Stimulated activated naive B cell treated with anti-CD40 and anti-IgM and Interleukin-4, amounts not matched to agents 10 μg/mL and 1 μg/mL and 100 μg/mL, for 72 hours (primary cell): ENCODE measurements at regions not wholly inside any gene's neighbourhood (a gene's known extent, or its start where the extent isn't known, plus 50 kb on each side); places are given as distances from the start of the nearest gene placed in this dataset.
"Not testable (repeated sequence)": the region's sequence is repeated elsewhere in the genome, so short reads cannot be mapped to it uniquely, and the experiment has no call there.

Experiments used
- ATAC-seq, 2 donors: fragments of 150-1000 bp; cut with Tn5 transposase; replicated peaks; 2 replicates each; pipeline ENCODE4 v1.10.0; 2021; ENCODE audit warnings: moderate library complexity in 1 of 2
- DNase-seq: peaks from one replicate; pipeline ENCODE4 v3.0.0; 2021
- H3K27ac Mint-ChIP-seq: one replicate; pipeline ENCODE4 v1.8.0; 2022; ENCODE audit warnings: mild to moderate bottlenecking, mixed read lengths
- H3K27me3 Mint-ChIP-seq, 2 donors: one replicate each; pipeline ENCODE4 v1.8.0; 2022; ENCODE audit warnings: mixed read lengths in 2 of 2
- H3K36me3 Mint-ChIP-seq, 2 donors: one replicate each; pipeline ENCODE4 v1.8.0; 2022; ENCODE audit warnings: mixed read lengths in 2 of 2, mild to moderate bottlenecking in 1 of 2
- H3K4me1 Mint-ChIP-seq, 2 donors: one replicate each; pipeline ENCODE4 v1.8.0; 2022; ENCODE audit warnings: mixed read lengths in 2 of 2, mild to moderate bottlenecking in 1 of 2
- H3K4me3 Mint-ChIP-seq, 2 donors: one replicate each; pipeline ENCODE4 v1.8.0; 2022; ENCODE audit warnings: mild to moderate bottlenecking in 2 of 2, mixed read lengths in 2 of 2, moderate library complexity in 1 of 2
- H3K9me3 Mint-ChIP-seq, 2 donors: one replicate each; pipeline ENCODE4 v1.8.0; 2022; ENCODE audit warnings: mixed read lengths in 2 of 2, mild to moderate bottlenecking in 1 of 2

- peaks cover 0 to 4% of the 10 kb centered on the region in 2 donors for H3K36me3 Mint-ChIP-seq
- peaks cover 0 to 7% of the 10 kb centered on the region in 2 donors for H3K4me1 Mint-ChIP-seq
- H3K27ac Mint-ChIP-seq: no peak overlapping the region
- peaks cover 2 to 4% of the 10 kb centered on the region in 2 donors for H3K9me3 Mint-ChIP-seq
- H3K4me3 Mint-ChIP-seq: no peak overlapping the region
- DNase-seq (no peak), ATAC-seq (no peak)
- peaks cover 0 to 9% of the 10 kb centered on the region in 2 donors for H3K27me3 Mint-ChIP-seq
Measured at GRCh38 chr3:140769951-140770350, 92.1 kb downstream of the TRIM42 start.

GRCh38 chr3:140770977-140771667 is 93.3 kb downstream of the TRIM42 start:
- DNase-seq: no peak
- peaks cover 0 to 6% of the 10 kb centered on the region in 2 donors for H3K27me3 Mint-ChIP-seq
- peak; percentile 45 to 61 for ATAC-seq
- peaks cover 0 to 6% of the 10 kb centered on the region in 2 donors for H3K36me3 Mint-ChIP-seq
- H3K27ac Mint-ChIP-seq: no peak overlapping the region
- H3K4me3 Mint-ChIP-seq: no peak overlapping the region
- H3K4me1 Mint-ChIP-seq: peaks cover 0 to 7% of the 10 kb centered on the region in 2 donors
- peaks cover 5 to 9% of the 10 kb centered on the region in 2 donors for H3K9me3 Mint-ChIP-seq

- no peak for ATAC-seq
- DNase-seq: no peak
- Mint-ChIP-seq H3K4me3 (no peak overlapping the region), H3K9me3 (peaks cover 12 to 18% of the 10 kb centered on the region in 2 donors), H3K27me3 (no peaks in the 10 kb centered on the region), H3K27ac (no peak overlapping the region), H3K36me3 (peaks cover 3 to 12% of the 10 kb centered on the region in 2 donors), H3K4me1 (no peaks in the 10 kb centered on the region)
Measured at GRCh38 chr3:140777631-140778233, 99.9 kb downstream of the TRIM42 start.

- peaks cover 0 to 4% of the 10 kb centered on the region in 2 donors for H3K27me3 Mint-ChIP-seq
- H3K4me3 Mint-ChIP-seq: no peak overlapping the region
- peaks cover 10 to 18% of the 10 kb centered on the region in 2 donors for H3K9me3 Mint-ChIP-seq
- no peaks in the 10 kb centered on the region for H3K4me1 Mint-ChIP-seq
- ATAC-seq (no peak), DNase-seq (no peak)
- H3K27ac Mint-ChIP-seq: no peak overlapping the region
- peaks cover 2 to 6% of the 10 kb centered on the region in 2 donors for H3K36me3 Mint-ChIP-seq
Measured at GRCh38 chr3:140791368-140791767, 113.5 kb downstream of the TRIM42 start.

GRCh38 chr3:140794507-140794906 is 116.6 kb downstream of the TRIM42 start:
- peaks cover 14 to 25% of the 10 kb centered on the region in 2 donors for H3K9me3 Mint-ChIP-seq

GRCh38 chr3:140802898-140803297 is 125.0 kb downstream of the TRIM42 start:
- not testable (repeated sequence) for ATAC-seq, DNase-seq, H3K4me1 Mint-ChIP-seq, H3K27ac Mint-ChIP-seq, H3K4me3 Mint-ChIP-seq
- peaks cover 0 to 17% of the 10 kb centered on the region in 2 donors for H3K36me3 Mint-ChIP-seq
- peaks cover 14 to 23% of the 10 kb centered on the region in 2 donors for H3K27me3 Mint-ChIP-seq
- peaks cover 25 to 28% of the 10 kb centered on the region in 2 donors for H3K9me3 Mint-ChIP-seq

More at GRCh38 chr3:140794507-140794906, 116.6 kb downstream of the TRIM42 start:
- no peaks in the 10 kb centered on the region for H3K4me1 Mint-ChIP-seq
- no peak for ATAC-seq
- no peak overlapping the region for H3K27ac Mint-ChIP-seq
- H3K36me3 Mint-ChIP-seq: peaks cover 2 to 9% of the 10 kb centered on the region in 2 donors
- H3K27me3 Mint-ChIP-seq: no peaks in the 10 kb centered on the region
- DNase-seq: no peak
- H3K4me3 Mint-ChIP-seq: no peak overlapping the region

GRCh38 chr3:140809316-140809715 is 131.5 kb downstream of the TRIM42 start:
- Mint-ChIP-seq H3K9me3 (peaks cover 3 to 4% of the 10 kb centered on the region in 2 donors), H3K4me1 (peaks cover 6 to 8% of the 10 kb centered on the region in 2 donors), H3K36me3 (no peaks in the 10 kb centered on the region), H3K27me3 (peaks cover 3 to 22% of the 10 kb centered on the region in 2 donors), H3K4me3 (no peak overlapping the region), H3K27ac (no peak overlapping the region)
- ATAC-seq (no peak), DNase-seq (no peak)

GRCh38 chr3:140816372-140817195 is 125.1 kb upstream of the SLC25A36 start:
- DNase-seq: no peak
- no peak overlapping the region for H3K4me3 Mint-ChIP-seq
- peaks cover 6 to 7% of the 10 kb centered on the region in 2 donors for H3K4me1 Mint-ChIP-seq
- H3K9me3 Mint-ChIP-seq: peaks cover 0 to 7% of the 10 kb centered on the region in 2 donors
- H3K27me3 Mint-ChIP-seq: peaks cover 0 to 12% of the 10 kb centered on the region in 2 donors
- no peak overlapping the region for H3K27ac Mint-ChIP-seq
- no peaks in the 10 kb centered on the region for H3K36me3 Mint-ChIP-seq
- ATAC-seq: peak; percentile 87 to 100

GRCh38 chr3:140821493-140821892 is 120.1 kb upstream of the SLC25A36 start:
- Mint-ChIP-seq H3K4me3 (no peak overlapping the region), H3K4me1 (peaks cover under 1 to 3% of the 10 kb centered on the region in 2 donors), H3K27me3 (peaks cover 0 to 10% of the 10 kb centered on the region in 2 donors), H3K9me3 (no peaks in the 10 kb centered on the region), H3K36me3 (no peaks in the 10 kb centered on the region), H3K27ac (no peak overlapping the region)
- ATAC-seq (no peak), DNase-seq (no peak)

GRCh38 chr3:140822401-140823047 is 119.1 kb upstream of the SLC25A36 start:
- Mint-ChIP-seq H3K36me3 (no peaks in the 10 kb centered on the region), H3K4me3 (no peak overlapping the region), H3K9me3 (no peaks in the 10 kb centered on the region), H3K27me3 (peaks cover 0 to 10% of the 10 kb centered on the region in 2 donors), H3K27ac (no peak overlapping the region), H3K4me1 (no peaks in the 10 kb centered on the region)
- DNase-seq: no peak
- no peak for ATAC-seq

GRCh38 chr3:140823106-140823505 is 118.5 kb upstream of the SLC25A36 start:
- no peak overlapping the region for H3K27ac Mint-ChIP-seq
- no peaks in the 10 kb centered on the region for H3K9me3 Mint-ChIP-seq
- ATAC-seq: no peak
- no peak for DNase-seq
- H3K27me3 Mint-ChIP-seq: peaks cover 0 to 10% of the 10 kb centered on the region in 2 donors
- no peaks in the 10 kb centered on the region for H3K4me1 Mint-ChIP-seq
- no peaks in the 10 kb centered on the region for H3K36me3 Mint-ChIP-seq
- H3K4me3 Mint-ChIP-seq: no peak overlapping the region

- Mint-ChIP-seq H3K9me3 (no peaks in the 10 kb centered on the region), H3K4me1 (peaks cover 2 to 4% of the 10 kb centered on the region in 2 donors), H3K27ac (no peak overlapping the region), H3K4me3 (no peak overlapping the region), H3K27me3 (peaks cover 0 to 2% of the 10 kb centered on the region in 2 donors), H3K36me3 (no peaks in the 10 kb centered on the region)
- no peak for DNase-seq
- no peak for ATAC-seq
Measured at GRCh38 chr3:140827894-140828293, 113.7 kb upstream of the SLC25A36 start.

- no peaks in the 10 kb centered on the region for H3K9me3 Mint-ChIP-seq
- ATAC-seq (no peak), DNase-seq (no peak)
- no peak overlapping the region for H3K4me3 Mint-ChIP-seq
- peaks cover 4 to 7% of the 10 kb centered on the region in 2 donors for H3K4me1 Mint-ChIP-seq
- no peak overlapping the region for H3K27ac Mint-ChIP-seq
- H3K27me3 Mint-ChIP-seq: peaks cover 0 to 5% of the 10 kb centered on the region in 2 donors
- H3K36me3 Mint-ChIP-seq: no peaks in the 10 kb centered on the region
Measured at GRCh38 chr3:140828585-140828984, 113.1 kb upstream of the SLC25A36 start.

- Mint-ChIP-seq H3K4me1 (peaks cover 4 to 7% of the 10 kb centered on the region in 2 donors), H3K9me3 (no peaks in the 10 kb centered on the region), H3K27me3 (peaks cover 0 to 5% of the 10 kb centered on the region in 2 donors), H3K4me3 (no peak overlapping the region), H3K27ac (no peak overlapping the region), H3K36me3 (no peaks in the 10 kb centered on the region)
- ATAC-seq (no peak), DNase-seq (no peak)
Measured at GRCh38 chr3:140829796-140830195, 111.8 kb upstream of the SLC25A36 start.
